GM21737 (cell line): ENCODE measurements at regions not wholly inside any gene's neighbourhood (a gene's known extent, or its start where the extent isn't known, plus 50 kb on each side); places are given as distances from the start of the nearest gene placed in this dataset.
A peak's percentile ranks its signal among the peaks of the same experiment; 100 is the strongest.

Source experiments
- ATAC-seq: cut with Tn5 transposase; IDR thresholded peaks from one replicate; pipeline ENCODE4 v1.9.1; 2021; ENCODE audit warnings: mild to moderate bottlenecking, moderate library complexity; ENCODE audit not compliant: unreplicated experiment

- no peak for ATAC-seq
These were observed 439.1 kb downstream of the DMAC1 start for GRCh38 chr9:7360513-7360912.

GRCh38 chr9:7358876-7359275 lies 440.7 kb downstream of the DMAC1 start:
- ATAC-seq, result no peak

GRCh38 chr9:7354704-7355103 lies 444.9 kb downstream of the DMAC1 start:
- ATAC-seq, result no peak

- ATAC-seq, result no peak
These were observed 450.9 kb downstream of the DMAC1 start for GRCh38 chr9:7348692-7349091.

GRCh38 chr9:7347556-7347955 lies 452.0 kb downstream of the DMAC1 start:
- no peak for ATAC-seq

GRCh38 chr9:7346144-7346543 lies 453.4 kb downstream of the DMAC1 start:
- no peak for ATAC-seq

- ATAC-seq, result no peak
These were observed 456.8 kb downstream of the DMAC1 start for GRCh38 chr9:7342736-7343135.

- peak; percentile 73 for ATAC-seq
These were observed 457.3 kb downstream of the DMAC1 start for GRCh38 chr9:7342229-7342628.

GRCh38 chr9:7341571-7341970 lies 458.0 kb downstream of the DMAC1 start:
- no peak for ATAC-seq

- ATAC-seq, result no peak
These were observed 459.1 kb downstream of the DMAC1 start for GRCh38 chr9:7340451-7340850.

GRCh38 chr9:7338586-7339281 lies 460.8 kb downstream of the DMAC1 start:
- no peak for ATAC-seq

GRCh38 chr9:7336356-7337065 lies 463.1 kb downstream of the DMAC1 start:
- no peak for ATAC-seq

- no peak for ATAC-seq
These were observed 465.9 kb downstream of the DMAC1 start for GRCh38 chr9:7333719-7334118.

- no peak for ATAC-seq
These were observed 466.8 kb downstream of the DMAC1 start for GRCh38 chr9:7332780-7333179.

GRCh38 chr9:7328453-7328852 lies 471.1 kb downstream of the DMAC1 start:
- no peak for ATAC-seq

GRCh38 chr9:7325995-7326394 lies 473.6 kb downstream of the DMAC1 start:
- ATAC-seq, result no peak

- ATAC-seq, result no peak
These were observed 475.4 kb downstream of the DMAC1 start for GRCh38 chr9:7324152-7324598.

- no peak for ATAC-seq
These were observed 478.7 kb downstream of the DMAC1 start for GRCh38 chr9:7320841-7321240.

- no peak for ATAC-seq
These were observed 479.4 kb downstream of the DMAC1 start for GRCh38 chr9:7320139-7320538.

- ATAC-seq, result no peak
These were observed 480.7 kb downstream of the DMAC1 start for GRCh38 chr9:7318920-7319319.

GRCh38 chr9:7316967-7317366 lies 482.6 kb downstream of the DMAC1 start:
- no peak for ATAC-seq

- no peak for ATAC-seq
These were observed 483.3 kb downstream of the DMAC1 start for GRCh38 chr9:7316166-7316795.
